ENCODE measurements at regions not wholly inside any gene's neighbourhood (a gene's known extent, or its start where the extent isn't known, plus 50 kb on each side); places are given as distances from the start of the nearest gene placed in this dataset.

- TF ChIP-seq CENPT (CRISPR knock-in tag; IDR thresholded peaks at IDR 0.05; ENCODE audit: low read depth) (no peak), KLF9 (CRISPR knock-in tag; IDR thresholded peaks at IDR 0.05; ENCODE audit: low read depth) (no peak), EZH2 (conservative IDR thresholded peaks at IDR 0.05; ENCODE audit: low read depth, low read length) (no peak), BHLHE40 (IDR thresholded peaks at IDR 0.05; ENCODE audit: low read length) (no peak), YY1 (IDR thresholded peaks at IDR 0.05; ENCODE audit: insufficient read depth, insufficient replicate concordance, low read depth, low read length) (no peak), MAFF (IDR thresholded peaks at IDR 0.05; ENCODE audit: low read depth, low read length) (no peak), PRDM15 (CRISPR knock-in tag; IDR thresholded peaks at IDR 0.05) (no peak), BRD4 (CRISPR knock-in tag; IDR thresholded peaks at IDR 0.05) (no peak), ZNF274 (CRISPR knock-in tag; IDR thresholded peaks at IDR 0.05) (no peak)
- TF ChIP-seq, protein P1, sequence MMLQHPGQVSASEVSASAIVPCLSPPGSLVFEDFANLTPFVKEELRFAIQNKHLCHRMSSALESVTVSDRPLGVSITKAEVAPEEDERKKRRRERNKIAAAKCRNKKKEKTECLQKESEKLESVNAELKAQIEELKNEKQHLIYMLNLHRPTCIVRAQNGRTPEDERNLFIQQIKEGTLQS (CRISPR knock-in tag; IDR thresholded peaks at IDR 0.05), result no peak
Observed at GRCh38 chr6:14717307-14717706, 528.6 kb upstream of the JARID2 start.

All from HepG2 (cell line).